ENCODE measurements at regions not wholly inside any gene's neighbourhood (a gene's known extent, or its start where the extent isn't known, plus 50 kb on each side); places are given as distances from the start of the nearest gene placed in this dataset.

DNA sequence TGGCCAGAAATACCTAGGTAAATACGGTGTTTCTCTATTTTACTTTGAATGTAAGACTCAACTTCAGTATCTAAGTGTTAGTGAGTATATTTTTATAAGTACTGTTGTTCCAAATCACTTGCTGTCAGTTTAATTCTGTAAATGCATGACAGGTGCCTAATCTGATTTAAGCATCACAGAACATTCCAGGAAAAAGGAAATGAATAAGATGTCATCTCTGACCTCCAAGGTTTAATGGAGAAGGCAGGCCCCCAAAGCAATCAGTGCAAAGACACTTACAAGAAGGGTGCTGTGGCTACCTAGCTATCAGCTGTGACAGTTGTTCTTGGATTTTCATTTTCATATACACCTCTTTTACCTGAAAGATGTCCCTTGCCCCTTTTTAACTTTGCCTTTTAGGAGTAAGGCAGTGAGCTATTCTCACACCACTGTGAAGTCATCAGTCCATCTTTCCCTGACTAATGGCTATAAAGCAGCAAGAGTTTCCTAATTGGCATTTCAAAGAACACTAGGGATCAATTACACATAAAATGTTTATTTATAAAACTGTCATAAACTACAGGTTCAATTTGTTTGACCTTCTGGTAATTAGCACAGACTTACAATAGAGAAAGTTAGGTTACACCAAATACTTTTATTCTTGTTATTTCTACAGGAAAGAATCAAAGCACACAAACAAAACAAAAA lies 427.6 kb downstream of the SPRY2 start:
- H3K9me3 ChIP-seq: no peaks in the 10 kb centered on the region
- TF ChIP-seq, protein P1, sequence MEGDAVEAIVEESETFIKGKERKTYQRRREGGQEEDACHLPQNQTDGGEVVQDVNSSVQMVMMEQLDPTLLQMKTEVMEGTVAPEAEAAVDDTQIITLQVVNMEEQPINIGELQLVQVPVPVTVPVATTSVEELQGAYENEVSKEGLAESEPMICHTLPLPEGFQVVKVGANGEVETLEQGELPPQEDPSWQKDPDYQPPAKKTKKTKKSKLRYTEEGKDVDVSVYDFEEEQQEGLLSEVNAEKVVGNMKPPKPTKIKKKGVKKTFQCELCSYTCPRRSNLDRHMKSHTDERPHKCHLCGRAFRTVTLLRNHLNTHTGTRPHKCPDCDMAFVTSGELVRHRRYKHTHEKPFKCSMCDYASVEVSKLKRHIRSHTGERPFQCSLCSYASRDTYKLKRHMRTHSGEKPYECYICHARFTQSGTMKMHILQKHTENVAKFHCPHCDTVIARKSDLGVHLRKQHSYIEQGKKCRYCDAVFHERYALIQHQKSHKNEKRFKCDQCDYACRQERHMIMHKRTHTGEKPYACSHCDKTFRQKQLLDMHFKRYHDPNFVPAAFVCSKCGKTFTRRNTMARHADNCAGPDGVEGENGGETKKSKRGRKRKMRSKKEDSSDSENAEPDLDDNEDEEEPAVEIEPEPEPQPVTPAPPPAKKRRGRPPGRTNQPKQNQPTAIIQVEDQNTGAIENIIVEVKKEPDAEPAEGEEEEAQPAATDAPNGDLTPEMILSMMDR (IDR thresholded peaks at IDR 0.05; ENCODE audit: low read depth, low read length): no peak
- H3K27me3 ChIP-seq: no peaks in the 10 kb centered on the region
- DNase-seq: no peak
- no peak overlapping the region for H3K4me3 ChIP-seq (ENCODE audit: low read depth, low read length)
- no peaks in the 10 kb centered on the region for H3K36me3 ChIP-seq
- H3K4me1 ChIP-seq: peaks cover 9% of the 10 kb centered on the region

DNA sequence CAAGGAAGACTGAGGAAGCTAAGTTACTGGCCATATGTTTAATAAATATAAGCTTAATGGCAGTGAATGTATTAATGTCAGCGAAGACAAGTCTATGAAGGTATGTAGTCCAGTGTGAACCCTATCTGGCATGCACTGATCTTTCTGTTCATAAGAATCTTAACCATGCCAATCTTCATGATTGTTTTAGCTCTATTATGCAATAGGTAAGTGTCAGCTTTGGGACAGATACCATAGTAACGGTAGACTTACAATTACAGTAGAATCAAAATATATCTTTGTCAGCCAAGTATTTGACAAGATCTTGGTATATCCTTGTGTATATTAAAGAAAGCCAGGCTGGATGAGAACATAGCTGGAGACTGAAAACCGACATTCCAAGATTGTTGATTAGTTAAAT lies 428.5 kb downstream of the SPRY2 start:
- Histone ChIP-seq H3K27me3 (no peaks in the 10 kb centered on the region), H3K4me3 (ENCODE audit: low read depth, low read length) (no peak overlapping the region), H3K9me3 (no peaks in the 10 kb centered on the region), H3K36me3 (no peaks in the 10 kb centered on the region), H3K4me1 (peaks cover 9% of the 10 kb centered on the region)
- TF ChIP-seq, protein P1 (IDR thresholded peaks at IDR 0.05; ENCODE audit: low read depth, low read length): no peak
- DNase-seq: no peak

DNA sequence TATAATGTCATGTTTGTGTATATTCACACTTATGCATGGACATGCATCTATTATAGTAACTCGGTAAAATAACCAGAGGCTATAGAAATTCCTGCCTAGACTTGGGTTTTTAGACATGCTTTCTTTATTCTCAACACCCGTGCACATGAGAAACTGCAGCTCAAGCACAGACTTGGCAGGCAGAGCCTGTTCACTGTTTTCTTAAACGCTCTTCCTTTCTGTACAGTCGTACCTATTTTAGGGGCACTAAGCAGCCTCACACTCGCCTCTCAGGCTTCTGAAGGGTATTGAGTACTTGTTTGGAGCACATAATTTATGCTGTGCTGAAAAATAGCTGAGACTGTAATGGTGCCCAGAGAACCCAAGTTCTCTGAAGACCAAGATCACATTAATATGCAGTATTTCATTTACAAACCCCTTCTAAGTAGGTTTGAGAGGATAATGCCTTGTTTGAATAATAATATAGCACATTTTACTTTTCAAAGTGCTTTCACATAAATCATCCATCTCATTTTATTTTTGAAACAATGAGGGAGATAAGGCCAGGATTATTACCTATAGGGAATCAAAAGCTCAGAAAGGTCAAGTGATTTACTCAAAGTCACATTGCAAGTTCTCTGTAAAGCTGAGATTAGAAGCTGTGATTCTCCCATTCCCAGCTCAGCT lies 429.9 kb downstream of the SPRY2 start:
- Histone ChIP-seq H3K27me3 (no peaks in the 10 kb centered on the region), H3K9me3 (no peaks in the 10 kb centered on the region), H3K4me3 (ENCODE audit: low read depth, low read length) (no peak overlapping the region), H3K36me3 (no peaks in the 10 kb centered on the region), H3K4me1 (peaks cover 9% of the 10 kb centered on the region)
- no peak for DNase-seq
- TF ChIP-seq, protein P1 (IDR thresholded peaks at IDR 0.05; ENCODE audit: low read depth, low read length): no peak

DNA sequence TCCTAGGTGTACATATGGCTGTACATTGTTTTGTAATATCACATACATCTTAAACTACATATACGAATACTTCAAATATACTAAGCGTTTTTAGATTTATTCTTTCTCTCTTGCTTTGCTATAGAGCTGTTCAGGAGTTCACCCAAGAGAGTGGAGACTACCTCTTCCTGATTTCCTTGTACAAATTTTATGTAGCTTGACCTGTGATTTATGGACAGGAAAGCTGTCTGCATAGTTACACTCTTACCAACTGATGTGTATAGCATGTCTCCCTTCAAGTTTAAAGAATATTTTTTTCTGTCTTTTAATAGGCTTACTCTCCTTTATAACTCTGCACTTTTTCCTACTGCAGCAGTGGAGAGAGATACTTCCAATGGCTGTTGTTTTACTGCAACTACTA lies 428.7 kb downstream of the NDFIP2 start:
- DNase-seq: no peak
- Histone ChIP-seq H3K9me3 (no peaks in the 10 kb centered on the region), H3K36me3 (no peaks in the 10 kb centered on the region), H3K27me3 (no peaks in the 10 kb centered on the region), H3K4me3 (ENCODE audit: low read depth, low read length) (no peak overlapping the region), H3K4me1 (peaks cover 10% of the 10 kb centered on the region)
- TF ChIP-seq, protein P1 (IDR thresholded peaks at IDR 0.05; ENCODE audit: low read depth, low read length): no peak

DNA sequence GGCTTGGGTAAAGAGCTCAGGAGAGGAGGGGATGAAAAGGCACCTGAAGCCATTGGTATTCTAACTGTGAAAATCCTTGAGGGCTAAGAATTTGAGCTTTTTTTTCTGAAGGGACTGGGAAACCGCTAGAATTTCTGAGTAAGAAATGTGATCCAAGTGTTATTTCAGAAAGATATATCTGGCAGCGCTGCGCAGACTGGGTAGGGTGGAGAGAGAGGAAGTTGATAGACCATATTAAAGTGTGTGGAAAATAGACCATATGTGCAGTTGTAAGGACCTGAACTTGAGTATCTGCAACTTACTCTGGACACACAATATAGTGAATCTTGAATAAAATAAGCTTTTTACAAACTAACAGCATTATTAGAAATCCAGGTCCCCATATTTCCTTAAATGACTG lies 427.4 kb downstream of the NDFIP2 start:
- TF ChIP-seq, protein P1 (IDR thresholded peaks at IDR 0.05; ENCODE audit: low read depth, low read length): no peak

DNA sequence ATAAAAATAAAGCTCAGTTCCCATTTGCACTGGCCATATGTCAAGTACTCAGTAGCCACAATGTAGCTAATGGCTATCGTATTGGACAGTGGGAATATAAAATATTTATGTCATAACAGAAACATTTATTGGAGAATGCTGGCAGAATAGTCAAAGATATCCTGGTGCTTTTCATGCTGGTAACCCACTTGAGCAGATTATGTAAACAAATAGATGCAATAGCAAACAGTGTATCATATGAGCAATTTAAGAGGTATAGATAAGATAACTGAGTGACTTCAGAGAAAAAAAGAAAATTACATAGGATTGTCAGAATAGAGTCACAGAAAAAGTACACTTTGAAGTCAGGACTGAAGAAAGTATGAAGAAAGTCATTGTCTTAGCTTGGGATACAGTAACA lies 426.6 kb downstream of the NDFIP2 start:
- H3K27me3 ChIP-seq: no peaks in the 10 kb centered on the region
- no peak for DNase-seq
- peaks cover 7% of the 10 kb centered on the region for H3K4me1 ChIP-seq

More for the DNA sequence above, 427.4 kb downstream of the NDFIP2 start:
- Histone ChIP-seq H3K36me3 (no peaks in the 10 kb centered on the region), H3K4me3 (ENCODE audit: low read depth, low read length) (no peak overlapping the region), H3K9me3 (no peaks in the 10 kb centered on the region), H3K27me3 (no peaks in the 10 kb centered on the region), H3K4me1 (peaks cover 9% of the 10 kb centered on the region)
- no peak for DNase-seq

More for the DNA sequence above, 426.6 kb downstream of the NDFIP2 start:
- no peaks in the 10 kb centered on the region for H3K36me3 ChIP-seq
- H3K4me3 ChIP-seq (ENCODE audit: low read depth, low read length): no peak overlapping the region
- TF ChIP-seq, protein P1 (IDR thresholded peaks at IDR 0.05; ENCODE audit: low read depth, low read length): no peak
- no peaks in the 10 kb centered on the region for H3K9me3 ChIP-seq

Measured in BE2C (cell line).